ENCODE measurements at regions not wholly inside any gene's neighbourhood (a gene's known extent, or its start where the extent isn't known, plus 50 kb on each side); places are given as distances from the start of the nearest gene placed in this dataset.

DNA sequence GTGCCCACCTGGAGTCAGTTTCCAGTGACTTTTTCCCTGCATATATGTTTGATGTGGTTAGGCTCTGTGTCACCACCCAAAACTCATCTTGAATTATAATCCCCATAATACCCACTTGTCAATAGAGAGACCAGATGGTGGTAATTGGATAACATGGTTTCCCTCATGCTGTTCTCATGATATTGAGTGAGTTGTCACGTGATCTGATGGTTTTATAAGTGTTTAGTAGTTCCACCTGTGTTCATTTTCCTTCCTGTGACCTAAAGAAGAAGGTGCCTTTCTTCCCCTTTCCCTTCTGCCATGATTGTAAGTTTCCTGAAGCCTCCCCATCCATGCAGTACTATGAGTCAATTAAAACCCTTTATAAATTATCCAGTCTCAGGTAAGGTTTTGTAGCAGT, 740.9 kb downstream of the ARAP2 start:
- no peak for DNase-seq

DNA sequence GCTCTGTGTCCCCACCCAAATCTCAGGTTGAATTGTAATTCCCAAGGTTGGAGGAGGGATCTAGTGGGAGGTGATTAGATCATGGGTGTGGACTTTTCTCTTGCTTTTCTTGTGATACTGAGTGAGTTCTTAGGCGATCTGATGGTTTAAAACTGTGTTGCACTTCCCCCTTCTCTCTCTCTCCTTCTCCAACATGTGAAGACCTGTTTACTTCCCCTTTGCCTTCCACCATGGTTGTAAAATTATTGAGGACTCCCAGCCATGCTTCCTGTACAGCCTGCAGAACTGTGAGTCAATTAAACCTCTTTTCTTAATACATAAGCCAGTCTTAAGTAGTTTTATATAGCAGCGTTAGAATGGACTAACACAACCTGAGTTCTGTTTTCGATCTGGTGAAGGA, 738.2 kb downstream of the ARAP2 start:
- DNase-seq = no peak

DNA sequence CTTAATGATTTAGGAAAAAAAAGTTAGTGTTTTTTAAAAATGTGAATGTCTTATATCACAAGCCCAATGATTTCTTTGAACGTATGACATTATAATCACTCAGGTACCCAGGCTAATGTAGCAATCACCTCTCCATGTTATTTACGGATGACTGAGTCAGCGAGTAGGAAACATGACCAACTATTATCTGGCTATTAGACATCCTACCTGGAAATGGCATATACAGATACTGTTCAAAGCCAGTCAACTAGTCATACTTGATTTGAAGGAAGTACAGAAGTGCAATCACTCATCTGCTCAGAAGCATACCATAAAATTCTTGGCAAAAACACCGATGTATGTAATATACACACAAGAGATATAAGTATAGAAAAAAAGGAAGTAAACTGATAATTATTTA, 732.5 kb downstream of the ARAP2 start:
- DNase-seq = no peak

DNA sequence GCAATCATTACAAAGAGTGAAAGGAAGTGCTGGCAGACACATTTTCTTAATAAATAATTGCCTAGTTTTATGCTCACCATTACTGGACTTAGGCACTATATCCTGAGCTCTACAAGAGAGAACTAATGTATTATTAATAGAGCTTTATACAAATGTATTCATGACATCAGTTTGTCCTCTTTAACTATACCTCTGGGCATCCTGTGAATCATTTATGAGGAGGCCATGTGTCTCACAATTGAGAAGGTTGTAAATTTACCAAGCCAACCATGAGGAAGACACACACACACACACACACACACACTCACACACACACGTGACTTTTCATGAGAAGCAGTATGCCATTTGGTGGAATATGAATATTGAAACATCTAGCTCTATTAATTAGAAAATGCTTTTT, 728.2 kb downstream of the ARAP2 start:
- no peak for DNase-seq

DNA sequence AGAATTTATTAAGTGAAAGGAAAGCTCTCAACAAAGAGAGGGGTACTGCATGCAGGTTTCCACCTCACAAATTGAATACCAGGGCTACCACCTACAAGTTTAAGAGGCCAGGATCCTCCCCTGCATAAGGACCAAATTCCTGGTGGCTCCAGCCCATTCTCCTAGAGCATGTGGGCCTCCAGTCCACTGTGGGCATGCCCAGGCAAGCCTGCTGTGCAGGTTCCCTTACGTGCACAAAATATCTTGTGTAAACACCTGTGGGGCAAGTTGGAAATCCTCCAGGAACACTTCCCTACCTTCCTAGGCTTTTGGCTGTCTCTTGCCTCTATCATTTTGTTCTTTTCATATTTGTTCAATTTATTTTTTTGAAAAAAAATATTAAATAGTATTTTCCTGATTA, 724.3 kb downstream of the ARAP2 start:
- DNase-seq = no peak

DNA sequence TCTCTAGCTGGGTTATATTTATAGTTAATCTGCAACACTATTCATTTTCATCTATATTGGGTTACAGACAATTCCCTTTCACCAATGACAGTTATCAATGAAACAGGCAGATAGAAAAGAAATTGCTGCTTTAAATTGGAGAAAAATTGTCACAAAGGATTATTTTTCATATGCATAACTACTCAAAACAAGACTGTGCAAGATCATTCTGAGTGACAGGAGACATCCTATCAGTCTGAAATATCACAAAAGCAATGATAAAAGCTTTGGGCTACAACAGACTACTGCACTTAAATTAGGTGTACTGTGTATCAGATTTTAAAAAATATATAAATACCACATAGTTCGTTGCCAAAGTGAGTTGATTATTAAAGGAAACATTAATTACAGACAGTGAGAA, 722.6 kb downstream of the ARAP2 start:
- no peak for DNase-seq

DNA sequence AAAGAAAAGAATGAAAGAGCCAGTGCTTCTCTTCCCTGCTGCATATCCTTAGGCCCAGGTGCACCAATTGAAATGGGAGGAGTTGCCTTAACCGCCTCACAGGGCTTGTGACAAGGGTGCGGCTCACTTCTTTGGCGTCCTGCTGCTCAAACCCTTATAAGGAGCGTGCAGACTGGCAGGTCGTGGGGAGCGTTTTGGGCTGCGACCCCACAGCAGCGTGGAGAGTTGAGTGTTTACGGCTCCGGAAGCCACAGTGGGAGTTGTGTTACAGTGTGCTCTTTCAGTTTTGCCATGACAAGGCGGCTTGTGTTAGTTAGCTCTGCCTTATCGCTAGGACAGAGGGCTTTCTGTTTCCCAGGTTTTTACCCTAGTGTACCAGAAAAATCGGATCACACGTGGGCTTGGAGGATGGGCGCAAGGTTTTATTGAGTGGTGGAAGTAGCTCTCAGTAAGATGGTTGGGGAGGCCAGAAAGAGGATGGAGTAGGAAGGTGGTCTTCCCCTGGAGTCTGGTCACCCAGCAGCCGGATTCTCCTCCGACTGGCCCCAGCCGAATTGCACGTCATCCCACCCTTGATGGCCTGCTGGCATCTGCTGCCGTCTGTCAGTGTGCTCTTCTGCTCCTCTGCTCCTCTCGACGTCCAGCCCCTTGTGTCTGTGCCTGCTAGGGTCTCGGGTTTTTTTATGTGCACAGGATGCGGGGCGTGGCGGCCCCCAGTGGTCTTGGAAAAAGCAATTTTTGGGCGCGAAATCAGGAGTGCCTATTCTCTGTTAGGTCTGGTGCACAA, 718.9 kb downstream of the ARAP2 start:
- DNase-seq = no peak

DNA sequence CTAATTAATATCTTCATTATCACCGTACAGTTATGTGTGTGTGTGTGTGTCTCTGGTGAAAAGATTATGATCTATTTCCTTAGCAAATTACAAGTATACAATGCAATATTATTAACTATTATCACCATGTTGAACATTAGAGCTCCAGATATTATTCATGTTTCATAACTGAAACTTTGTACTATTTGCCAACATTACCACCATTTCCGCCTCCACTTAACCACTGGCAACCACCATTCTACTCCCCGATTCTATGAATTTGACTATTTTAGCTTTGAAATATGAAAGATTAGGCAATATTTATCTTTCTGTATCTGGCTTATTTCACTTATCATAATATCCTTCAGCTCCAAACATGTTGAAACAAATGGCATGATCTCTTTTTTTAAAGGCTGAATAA, 717.9 kb downstream of the ARAP2 start:
- DNase-seq = no peak

DNA sequence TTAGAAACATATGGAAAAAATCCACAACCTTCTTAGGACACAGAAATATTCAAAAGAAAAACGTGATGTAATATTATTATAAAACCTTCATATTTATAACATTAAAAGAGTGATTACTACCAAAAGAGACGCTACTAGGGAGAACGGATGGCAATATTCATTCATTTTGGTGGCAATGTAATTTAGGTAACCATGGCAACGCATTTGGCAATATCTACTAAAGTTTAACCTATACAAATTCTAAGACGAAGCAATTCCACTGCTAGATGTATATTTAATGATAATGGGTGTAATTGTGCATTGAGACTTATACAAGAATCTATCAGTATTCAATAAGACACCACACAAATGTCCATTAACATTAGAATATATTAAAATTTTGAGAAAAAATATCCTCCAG, 709.4 kb downstream of the ARAP2 start:
- no peak for DNase-seq

DNA sequence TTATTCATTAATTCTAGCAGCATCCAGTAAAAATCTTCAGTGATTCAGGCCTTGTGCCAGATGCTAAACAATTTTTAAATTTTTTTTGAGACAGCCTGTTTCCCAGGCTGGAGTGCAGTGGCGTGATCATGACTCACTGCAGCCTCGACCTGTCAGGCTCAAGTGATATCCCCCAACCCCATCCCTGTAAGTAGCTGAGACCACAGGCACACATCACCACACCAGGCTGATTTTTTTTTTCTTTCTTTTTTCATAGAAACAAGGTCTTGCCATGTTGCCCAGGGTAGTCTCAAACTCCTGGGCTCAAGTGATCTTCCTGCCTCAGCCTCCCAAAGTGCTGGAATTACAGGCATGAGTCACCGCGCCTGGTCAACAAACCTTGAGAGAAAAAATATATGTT, 705.5 kb downstream of the ARAP2 start:
- DNase-seq = no peak

DNA sequence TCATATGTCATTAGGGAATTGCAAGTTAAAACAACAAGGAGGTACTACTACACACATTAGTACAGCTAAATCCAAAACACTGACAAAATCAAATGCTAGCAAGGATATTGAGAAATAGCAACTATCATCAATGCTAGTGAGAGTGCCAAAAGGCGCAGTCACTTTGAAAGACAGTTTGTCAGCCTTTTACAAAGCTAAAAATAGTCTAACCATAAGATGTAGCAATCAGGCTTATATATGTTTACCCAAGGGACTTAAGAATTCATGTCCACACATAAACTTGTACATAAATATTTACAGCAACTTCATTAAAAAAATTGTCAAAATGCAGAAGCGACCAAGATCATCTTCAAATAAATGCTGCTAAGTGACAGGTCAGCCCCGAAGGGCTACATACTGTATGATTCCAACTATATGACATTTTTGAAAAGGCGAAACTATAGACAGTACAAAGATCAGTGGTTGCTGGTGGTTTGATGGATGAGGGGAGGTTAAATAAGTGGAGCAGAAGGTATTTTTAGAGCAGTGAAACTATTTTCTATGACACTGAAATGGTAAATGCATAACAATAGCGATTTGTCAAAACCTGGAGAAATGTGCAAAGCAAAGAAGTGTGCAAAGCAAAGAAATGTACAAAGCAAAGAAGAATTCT, 704.8 kb downstream of the ARAP2 start:
- no peak for DNase-seq

DNA sequence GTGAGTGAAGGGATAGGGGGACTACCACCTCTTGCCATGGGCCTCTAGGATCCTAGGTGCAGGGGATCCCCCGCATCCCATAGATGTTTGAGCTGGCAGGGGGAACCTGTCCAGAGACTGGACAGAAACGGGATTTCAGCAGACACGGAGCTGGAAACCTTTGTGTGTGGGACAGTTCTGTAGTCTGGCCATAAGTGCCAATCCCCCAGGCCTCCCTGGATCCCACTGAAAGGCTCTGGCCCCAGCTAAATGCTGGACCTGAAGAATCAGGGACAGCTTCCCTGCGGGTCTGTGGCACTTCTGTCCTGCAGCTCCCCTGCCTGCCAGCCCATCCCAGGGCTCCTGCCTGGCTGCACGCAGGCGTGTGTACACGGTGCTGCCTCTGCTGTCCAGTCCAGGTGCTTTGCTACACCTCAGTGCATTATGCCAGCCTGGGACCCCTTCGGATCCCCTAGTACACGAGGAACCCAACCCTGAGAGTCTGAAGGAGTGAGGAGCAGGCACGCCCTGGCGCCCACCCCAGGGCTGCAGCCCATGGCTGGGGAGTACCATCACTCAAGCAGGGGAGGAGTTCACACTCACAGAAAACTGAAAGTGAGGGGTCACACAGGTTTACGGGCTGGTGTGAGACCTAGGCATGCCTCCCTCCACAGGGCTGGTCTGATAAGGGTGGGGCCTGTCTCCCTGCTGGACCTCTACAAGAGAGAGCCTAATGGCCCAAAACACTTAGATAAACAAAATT, 703.0 kb downstream of the ARAP2 start:
- no peak for DNase-seq

DNA sequence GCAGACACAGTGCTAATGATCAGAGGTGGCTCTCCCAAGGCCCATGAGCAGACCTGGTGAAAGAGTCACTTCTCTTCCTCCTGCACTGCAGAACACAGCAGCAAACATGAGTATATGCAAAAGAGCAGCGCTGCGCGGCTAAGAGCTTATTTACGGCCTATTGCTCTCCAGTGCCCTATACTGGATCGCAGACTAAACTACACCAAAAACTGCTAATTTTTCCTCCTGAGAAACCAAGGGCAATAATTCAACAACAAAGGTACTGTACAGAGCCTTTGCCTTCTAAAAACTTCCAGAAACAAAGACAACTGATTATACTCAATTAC, 702.5 kb downstream of the ARAP2 start:
- DNase-seq = no peak

DNA sequence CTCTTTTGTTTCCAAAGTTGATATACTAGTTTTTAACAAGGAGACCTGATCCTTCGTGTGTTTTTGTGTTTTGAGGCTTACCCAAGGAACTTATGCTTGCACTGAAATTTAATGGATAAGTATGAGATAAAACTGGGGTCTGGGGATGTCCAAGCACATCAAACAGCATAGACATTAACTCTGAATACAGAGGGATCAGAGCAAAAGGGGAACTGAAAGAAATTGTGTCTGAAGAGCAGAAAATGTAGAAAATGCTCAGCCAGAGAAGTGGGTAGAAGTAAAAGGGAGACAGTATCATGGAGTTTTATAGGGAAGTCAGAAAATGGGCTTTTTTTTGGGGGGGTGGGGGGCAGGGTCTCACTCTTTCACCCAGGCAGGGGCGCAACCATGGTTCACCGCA, 695.4 kb downstream of the ARAP2 start:
- DNase-seq = no peak

DNA sequence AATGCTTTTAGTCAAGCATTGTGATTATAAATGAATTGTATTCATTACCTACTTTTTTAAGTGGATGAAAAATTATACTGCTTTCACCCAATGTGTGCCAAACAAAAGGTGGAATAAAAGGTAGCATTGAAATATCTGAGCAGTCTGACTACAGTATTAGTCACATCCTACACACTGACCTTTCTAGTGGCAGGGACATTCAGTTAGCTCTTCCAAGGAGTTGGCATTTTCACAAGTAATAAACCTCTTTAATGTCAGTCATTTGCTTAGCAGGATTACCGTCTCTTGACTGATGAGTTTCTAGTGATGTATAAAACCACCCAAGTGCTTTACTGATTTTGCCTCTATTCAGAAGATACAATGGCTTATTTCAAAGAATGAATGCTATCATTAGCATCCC, 687.9 kb downstream of the ARAP2 start:
- no peak for DNase-seq

DNA sequence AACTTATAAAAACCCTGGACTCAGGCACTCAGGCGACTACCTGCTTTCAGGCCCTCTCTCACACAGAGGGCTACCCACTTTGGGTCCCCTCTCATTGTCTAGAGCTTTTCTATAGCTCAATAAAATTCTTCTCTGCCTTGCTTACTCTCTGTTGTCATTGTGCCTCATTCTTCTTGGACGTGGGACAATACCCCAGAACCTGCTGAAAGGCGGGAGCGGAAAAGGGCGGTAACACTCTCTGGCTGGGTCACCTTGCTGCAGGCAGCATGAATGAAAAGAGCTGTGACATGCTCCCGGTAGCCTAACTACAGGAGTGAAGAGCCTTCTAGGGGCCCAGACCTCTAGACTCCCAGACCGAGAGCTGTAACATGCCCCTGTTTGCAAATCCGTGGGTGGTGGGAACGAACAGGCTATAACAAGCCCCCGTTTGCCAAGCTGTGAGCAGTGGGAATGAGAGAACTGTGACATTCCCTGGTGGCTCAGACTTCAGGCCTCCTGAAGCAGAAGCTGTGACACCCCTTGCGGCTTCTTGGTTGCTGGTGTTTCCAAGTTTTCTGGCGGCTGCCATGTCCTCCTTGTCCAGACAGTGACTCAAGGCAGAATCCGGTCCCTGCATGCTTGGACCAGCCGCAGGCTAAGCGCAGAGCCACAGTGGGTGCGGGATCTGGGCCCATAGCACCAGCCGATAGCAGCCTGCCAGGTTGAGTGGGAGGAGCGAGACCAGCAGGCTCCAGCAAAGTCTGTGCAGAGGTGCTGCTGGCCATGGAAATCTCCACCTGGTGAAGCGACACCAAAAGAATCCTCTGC, 684.6 kb downstream of the ARAP2 start:
- no peak for DNase-seq

DNA sequence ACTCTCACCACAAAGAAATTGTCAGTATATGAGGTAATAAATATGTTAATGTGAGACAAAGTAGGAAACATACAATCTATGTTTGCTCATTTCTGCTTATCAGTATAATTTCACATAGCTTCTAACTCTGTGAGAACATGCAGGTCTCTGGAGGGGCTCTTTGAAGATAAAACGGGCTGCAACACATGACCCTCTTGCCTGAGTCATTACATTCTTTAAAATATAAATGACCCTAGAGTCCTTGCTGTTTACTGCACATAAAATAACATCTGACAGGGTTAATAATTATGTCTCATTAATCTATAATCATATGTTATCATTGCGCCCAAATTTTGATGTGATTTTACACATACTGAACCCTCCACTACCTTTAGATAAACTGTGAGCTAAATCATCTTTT, 681.5 kb downstream of the ARAP2 start:
- DNase-seq = no peak

DNA sequence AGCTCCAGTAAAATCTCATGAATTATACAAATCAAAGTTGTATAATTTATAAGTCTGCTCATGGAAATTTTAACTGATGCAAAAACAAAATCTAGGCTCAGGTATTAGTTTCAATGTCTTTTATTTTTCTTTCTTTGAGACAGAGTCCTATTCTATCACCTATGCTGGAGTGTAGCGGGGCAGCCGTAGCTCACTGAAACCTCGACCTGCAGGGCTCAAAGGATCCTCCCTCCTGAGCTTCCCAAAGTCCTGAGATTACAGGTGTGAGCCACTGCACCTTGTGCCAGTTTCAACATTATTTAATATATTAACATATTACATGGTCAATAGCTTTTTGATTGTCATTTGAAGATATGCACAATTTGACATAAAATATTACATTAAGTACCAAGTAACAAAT, 678.7 kb downstream of the ARAP2 start:
- no peak for DNase-seq

DNA sequence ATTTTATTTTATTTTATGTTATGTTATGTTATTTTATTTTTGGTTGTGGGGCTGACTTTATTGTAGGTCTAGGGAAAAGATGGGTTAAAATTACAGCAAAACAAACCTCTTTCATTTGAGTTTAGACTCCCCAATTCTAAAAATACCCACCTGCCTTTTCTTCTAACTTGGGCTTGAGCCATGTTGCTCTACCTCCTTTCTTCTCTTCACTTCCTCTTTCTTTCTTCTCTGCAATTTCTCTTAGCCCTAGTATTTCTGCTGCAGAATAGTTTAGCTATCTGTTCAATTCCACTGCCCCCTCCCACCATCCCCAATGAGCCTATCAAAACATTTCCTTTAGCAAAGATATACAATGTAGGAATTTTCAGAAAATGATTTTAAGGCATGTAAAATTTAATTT, 653.3 kb downstream of the ARAP2 start:
- DNase-seq = no peak

DNA sequence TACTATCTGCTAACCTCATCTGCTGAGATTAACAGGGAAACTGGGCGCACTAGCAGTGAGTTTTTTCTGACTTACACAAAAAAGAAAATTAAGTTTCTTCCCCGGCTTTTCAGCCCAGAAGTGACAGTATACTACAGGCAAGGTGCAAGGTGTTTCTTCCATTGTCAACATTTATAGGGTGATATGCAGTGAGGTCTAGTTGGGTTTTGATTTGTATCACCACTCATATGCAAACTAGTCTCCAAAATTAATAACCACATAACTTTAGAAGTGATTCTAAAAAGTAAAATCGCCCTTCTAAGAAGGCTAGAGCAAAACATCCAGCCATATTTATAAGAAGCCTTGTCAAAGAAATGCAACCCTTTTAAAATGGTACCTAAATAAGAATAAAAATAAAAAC, 640.1 kb downstream of the ARAP2 start:
- DNase-seq = no peak

DNA sequence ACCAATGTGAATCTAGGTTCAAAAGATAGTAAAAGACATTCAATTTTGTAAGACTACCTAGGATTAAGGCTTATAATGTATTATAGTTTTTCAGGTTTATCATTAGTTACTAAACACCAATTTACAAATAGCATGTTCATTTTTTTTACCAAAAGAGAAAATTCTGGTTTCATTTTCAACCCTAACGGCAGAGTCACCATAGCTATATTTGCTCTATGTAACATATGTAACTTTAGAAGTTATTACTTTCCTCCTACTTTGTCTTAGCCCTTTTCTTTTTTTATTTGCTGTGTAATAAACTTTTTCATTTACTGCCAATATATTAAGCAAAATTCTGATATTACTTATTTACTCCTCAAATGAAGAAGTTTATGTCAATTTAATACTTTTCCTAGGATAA, 639.6 kb downstream of the ARAP2 start:
- no peak for DNase-seq

DNA sequence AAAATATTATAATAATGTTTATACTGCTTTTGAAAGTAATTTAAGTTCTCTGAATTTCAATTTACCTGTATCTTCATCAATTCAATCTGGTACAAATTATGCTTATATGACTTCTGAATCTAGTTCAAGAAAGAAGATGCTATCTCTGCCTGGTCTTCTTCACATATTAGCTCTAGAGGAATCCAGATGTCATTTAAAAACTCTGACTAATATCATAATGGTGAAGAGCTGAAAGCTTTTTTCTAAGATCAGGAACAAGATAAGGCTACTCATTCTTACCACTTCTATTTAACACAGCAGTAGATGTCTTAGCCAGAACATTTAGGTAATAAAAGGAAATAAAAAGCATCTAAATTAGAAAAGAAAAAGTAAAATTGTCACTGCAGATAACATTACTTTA, 636.1 kb downstream of the ARAP2 start:
- DNase-seq = no peak

DNA sequence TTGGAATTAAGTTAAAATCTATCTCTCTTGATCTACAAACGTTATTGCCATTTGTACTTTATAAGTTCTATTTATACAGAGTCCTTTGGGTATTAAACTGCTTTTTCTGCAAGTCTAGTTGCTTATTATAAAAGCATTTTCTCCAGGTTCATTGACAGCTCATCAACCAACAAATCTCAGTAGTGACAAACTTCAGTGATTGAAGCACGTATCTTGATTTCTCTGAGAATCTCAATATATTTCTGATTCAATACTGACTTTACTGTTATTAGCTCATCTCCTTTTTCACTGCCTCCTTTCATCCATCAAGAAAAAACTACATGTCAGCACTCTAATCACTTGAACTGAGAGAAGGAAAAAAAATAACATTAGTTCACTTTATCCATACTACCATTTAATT, 630.2 kb downstream of the ARAP2 start:
- DNase-seq = no peak

DNA sequence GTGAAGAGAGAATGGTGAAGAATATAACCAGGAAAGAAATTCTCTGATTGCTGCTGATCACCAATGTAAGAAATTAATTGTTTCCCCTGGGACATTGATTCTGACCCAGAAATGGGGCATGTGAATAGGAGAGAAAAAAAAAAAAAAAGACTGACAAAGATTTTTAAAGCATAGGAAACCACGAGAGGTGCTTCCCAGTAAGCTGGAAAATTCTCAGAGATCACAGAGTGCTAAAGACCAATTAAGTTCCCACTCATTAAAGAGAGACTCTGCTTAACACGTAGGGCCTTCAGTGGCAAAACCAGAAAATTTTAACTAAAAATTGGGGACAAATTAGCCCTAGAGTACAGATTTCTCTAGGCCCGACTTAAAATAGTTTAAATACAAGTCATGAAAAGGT, 604.4 kb downstream of the ARAP2 start:
- no peak for DNase-seq
